WTC11 (cell line): ENCODE measurements at regions not wholly inside any gene's neighbourhood (a gene's known extent, or its start where the extent isn't known, plus 50 kb on each side); places are given as distances from the start of the nearest gene placed in this dataset.

Experiments used
- ATAC-seq: fragments of 200-7000 bp; cut with Tn5 transposase; 2 replicates; pipeline ENCODE4 v1.10.0; 2021; ENCODE audit warnings: mild to moderate bottlenecking, moderate library complexity
- CTCF ChIA-PET: fragments of 300-600 bp; sonication (Branson Sonifier 250); formaldehyde crosslinking; loops from one replicate; lab custom pipeline; 2021; ENCODE audit warnings: antibody characterized with exemption; lab: Charles Lee
- POLR2A ChIA-PET: fragments of 350-600 bp; sonication (Branson Sonifier 250); formaldehyde crosslinking; loops from one replicate; lab custom pipeline; 2021; ENCODE audit warnings: antibody characterized with exemption; lab: Charles Lee
- DNase-seq: peaks from one replicate; pipeline ENCODE4 v3.0.0; 2021; ENCODE audit warnings: low spot score
- H3K27ac Mint-ChIP-seq: 2 replicates; pipeline ENCODE4 v1.8.0; 2021; ENCODE audit warnings: mixed read lengths
- H3K27me3 Mint-ChIP-seq: 2 replicates; pipeline ENCODE4 v1.8.0; 2021; ENCODE audit warnings: low read depth, mild to moderate bottlenecking, moderate library complexity, mixed read lengths
- H3K36me3 Mint-ChIP-seq: 2 replicates; pipeline ENCODE4 v1.8.0; 2021; ENCODE audit warnings: mixed read lengths
- H3K4me1 Mint-ChIP-seq: 2 replicates; pipeline ENCODE4 v1.8.0; 2022; ENCODE audit warnings: mixed read lengths
- H3K4me3 Mint-ChIP-seq: 2 replicates; pipeline ENCODE4 v1.8.0; 2021; ENCODE audit warnings: mild to moderate bottlenecking, moderate library complexity, mixed read lengths
- H3K9me3 Mint-ChIP-seq: 2 replicates; pipeline ENCODE4 v1.8.0; 2021; ENCODE audit warnings: mixed read lengths
- E2F1 ChIP-seq: sonication (generic); formaldehyde crosslinking; IDR thresholded peaks from 2 replicates; pipeline ENCODE4 v1.8.0; 2022; ENCODE audit warnings: mild to moderate bottlenecking, missing genetic modification reagents
- E2F5 ChIP-seq: sonication (generic); formaldehyde crosslinking; IDR thresholded peaks from 2 replicates; pipeline ENCODE4 v1.8.1; 2022; ENCODE audit warnings: mild to moderate bottlenecking, moderate library complexity, missing genetic modification reagents
- ERG ChIP-seq: fragments of 250-450 bp; sonication (Bioruptor Pico); IDR thresholded peaks from 2 replicates; pipeline ENCODE4 v1.8.0; 2021; ENCODE audit warnings: mild to moderate bottlenecking
- FOXP1 ChIP-seq: sonication (generic); formaldehyde crosslinking; IDR thresholded peaks from 2 replicates; pipeline ENCODE4 v1.8.0; 2022; ENCODE audit warnings: missing genetic modification reagents, mild to moderate bottlenecking, moderate library complexity, borderline replicate concordance
- GTF2I ChIP-seq: fragments of 250-450 bp; sonication (Bioruptor Pico); conservative IDR thresholded peaks from 2 replicates; pipeline ENCODE4 v1.4.0; 2021; ENCODE audit warnings: mild to moderate bottlenecking
- MYBL2 ChIP-seq: sonication (generic); formaldehyde crosslinking; IDR thresholded peaks from 2 replicates; pipeline ENCODE4 v1.8.1; 2023; ENCODE audit warnings: mild to moderate bottlenecking, moderate library complexity, missing genetic modification reagents
- NFATC4 ChIP-seq: fragments of 250-450 bp; sonication (Bioruptor Pico); IDR thresholded peaks from 2 replicates; pipeline ENCODE4 v1.9.0; 2021; ENCODE audit warnings: mild to moderate bottlenecking
- NFYB ChIP-seq: sonication (generic); formaldehyde crosslinking; conservative IDR thresholded peaks from 2 replicates; pipeline ENCODE4 v1.8.0; 2022; ENCODE audit warnings: low read depth, missing genetic modification reagents
- NR2C2 ChIP-seq: sonication (generic); formaldehyde crosslinking; IDR thresholded peaks from 2 replicates; pipeline ENCODE4 v1.8.0; 2022; ENCODE audit warnings: mild to moderate bottlenecking, missing genetic modification reagents
- SP1 ChIP-seq: sonication (generic); formaldehyde crosslinking; conservative IDR thresholded peaks from 2 replicates; pipeline ENCODE4 v1.8.1; 2022; ENCODE audit warnings: missing genetic modification reagents
- TEAD4 ChIP-seq: sonication (generic); formaldehyde crosslinking; IDR thresholded peaks from 2 replicates; pipeline ENCODE4 v1.8.0; 2022; ENCODE audit warnings: mild to moderate bottlenecking, missing genetic modification reagents
- ZBTB43 ChIP-seq: sonication (generic); formaldehyde crosslinking; IDR thresholded peaks from 2 replicates; pipeline ENCODE4 v1.8.1; 2023; ENCODE audit warnings: mild to moderate bottlenecking, missing genetic modification reagents
- ZNF138 ChIP-seq: sonication (generic); formaldehyde crosslinking; conservative IDR thresholded peaks from 2 replicates; pipeline ENCODE4 v1.8.1; 2022; ENCODE audit warnings: mild to moderate bottlenecking, moderate library complexity, missing genetic modification reagents
- ZNF671 ChIP-seq: fragments of 250-450 bp; sonication (Bioruptor Pico); IDR thresholded peaks from 2 replicates; pipeline ENCODE4 v1.8.0; 2021; ENCODE audit warnings: mild to moderate bottlenecking
- TF ChIP-seq, protein P1 (sequence below): sonication (generic); formaldehyde crosslinking; IDR thresholded peaks from 2 replicates; pipeline ENCODE4 v1.8.0; 2023; ENCODE audit warnings: missing genetic modification reagents, mild to moderate bottlenecking, borderline replicate concordance
- TF ChIP-seq, protein P2 (sequence below): sonication (generic); formaldehyde crosslinking; IDR thresholded peaks from 2 replicates; pipeline ENCODE4 v1.8.0; 2022; ENCODE audit warnings: mild to moderate bottlenecking, missing genetic modification reagents

DNA sequence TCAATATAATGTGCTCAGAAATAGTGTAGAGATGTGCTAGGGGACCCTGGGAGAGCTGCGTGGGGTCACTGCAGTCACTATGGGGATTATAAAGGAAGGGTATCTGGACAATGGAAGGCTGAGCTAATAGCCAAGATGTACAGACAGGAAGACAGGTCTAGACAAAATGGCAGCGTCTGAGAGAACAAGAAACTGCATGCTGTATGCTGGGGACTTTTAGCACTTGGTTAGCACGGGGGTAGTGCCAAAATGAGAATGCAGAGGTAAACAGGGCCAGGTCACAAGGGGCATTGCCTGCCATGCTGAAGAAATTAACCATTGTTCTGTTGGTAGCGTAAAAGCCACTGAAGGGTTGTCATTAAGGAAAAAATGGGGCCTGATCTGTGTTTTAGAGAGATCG lies 308.2 kb downstream of the EMP1 start:
- Mint-ChIP-seq H3K9me3 (no peaks in the 10 kb centered on the region), H3K4me3 (no peak overlapping the region), H3K4me1 (no peaks in the 10 kb centered on the region), H3K36me3 (no peaks in the 10 kb centered on the region), H3K27me3 (no peaks in the 10 kb centered on the region), H3K27ac (no peak overlapping the region)
- POLR2A ChIA-PET: no interaction called here
- ATAC-seq (no peak), DNase-seq (no peak)
- CTCF ChIA-PET: interaction anchor here (0.9 to 3.0 kb wide), 7 partner anchors 9 to 477 kb away, joined by 3 to 13 read pairs (median 4); no protein-coding TSS in a partner anchor
- TF ChIP-seq ZNF138 (no peak), ERG (CRISPR knock-in tag) (no peak), NFATC4 (no peak), FOXP1 (CRISPR knock-in tag) (no peak)

DNA sequence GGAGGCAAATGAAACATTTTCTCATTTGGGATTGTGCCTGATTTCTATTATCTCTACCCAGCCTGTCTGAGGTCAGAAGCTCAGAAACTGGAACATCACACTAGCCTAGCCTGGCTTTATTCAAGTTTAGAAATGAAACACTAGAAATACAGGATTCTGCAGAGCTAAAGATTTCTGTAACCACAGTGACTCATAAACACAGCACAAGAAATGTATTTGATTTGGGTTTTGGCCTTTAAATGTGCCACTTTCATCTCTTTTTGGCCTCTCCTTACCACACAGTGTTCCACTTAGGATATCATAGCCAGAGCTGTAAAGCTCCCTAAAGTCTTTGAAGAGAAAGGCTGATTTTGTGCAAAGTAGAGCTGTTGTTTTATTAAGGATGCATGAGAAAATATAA lies 307.5 kb downstream of the EMP1 start:
- ChIA-PET CTCF (interaction anchor here (1.2 to 3.0 kb wide), 6 partner anchors 9 to 248 kb away, joined by 3 to 13 read pairs (median 6); no protein-coding TSS in a partner anchor), POLR2A (no interaction called here)
- TF ChIP-seq GTF2I (no peak), E2F1 (no peak), TEAD4 (CRISPR knock-in tag) (no peak), E2F5 (CRISPR knock-in tag) (no peak), MYBL2 (no peak), NFYB (no peak), ZBTB43 (no peak), NR2C2 (no peak), ZNF671 (CRISPR knock-in tag) (no peak), SP1 (CRISPR knock-in tag) (no peak)
- TF ChIP-seq, protein P1, sequence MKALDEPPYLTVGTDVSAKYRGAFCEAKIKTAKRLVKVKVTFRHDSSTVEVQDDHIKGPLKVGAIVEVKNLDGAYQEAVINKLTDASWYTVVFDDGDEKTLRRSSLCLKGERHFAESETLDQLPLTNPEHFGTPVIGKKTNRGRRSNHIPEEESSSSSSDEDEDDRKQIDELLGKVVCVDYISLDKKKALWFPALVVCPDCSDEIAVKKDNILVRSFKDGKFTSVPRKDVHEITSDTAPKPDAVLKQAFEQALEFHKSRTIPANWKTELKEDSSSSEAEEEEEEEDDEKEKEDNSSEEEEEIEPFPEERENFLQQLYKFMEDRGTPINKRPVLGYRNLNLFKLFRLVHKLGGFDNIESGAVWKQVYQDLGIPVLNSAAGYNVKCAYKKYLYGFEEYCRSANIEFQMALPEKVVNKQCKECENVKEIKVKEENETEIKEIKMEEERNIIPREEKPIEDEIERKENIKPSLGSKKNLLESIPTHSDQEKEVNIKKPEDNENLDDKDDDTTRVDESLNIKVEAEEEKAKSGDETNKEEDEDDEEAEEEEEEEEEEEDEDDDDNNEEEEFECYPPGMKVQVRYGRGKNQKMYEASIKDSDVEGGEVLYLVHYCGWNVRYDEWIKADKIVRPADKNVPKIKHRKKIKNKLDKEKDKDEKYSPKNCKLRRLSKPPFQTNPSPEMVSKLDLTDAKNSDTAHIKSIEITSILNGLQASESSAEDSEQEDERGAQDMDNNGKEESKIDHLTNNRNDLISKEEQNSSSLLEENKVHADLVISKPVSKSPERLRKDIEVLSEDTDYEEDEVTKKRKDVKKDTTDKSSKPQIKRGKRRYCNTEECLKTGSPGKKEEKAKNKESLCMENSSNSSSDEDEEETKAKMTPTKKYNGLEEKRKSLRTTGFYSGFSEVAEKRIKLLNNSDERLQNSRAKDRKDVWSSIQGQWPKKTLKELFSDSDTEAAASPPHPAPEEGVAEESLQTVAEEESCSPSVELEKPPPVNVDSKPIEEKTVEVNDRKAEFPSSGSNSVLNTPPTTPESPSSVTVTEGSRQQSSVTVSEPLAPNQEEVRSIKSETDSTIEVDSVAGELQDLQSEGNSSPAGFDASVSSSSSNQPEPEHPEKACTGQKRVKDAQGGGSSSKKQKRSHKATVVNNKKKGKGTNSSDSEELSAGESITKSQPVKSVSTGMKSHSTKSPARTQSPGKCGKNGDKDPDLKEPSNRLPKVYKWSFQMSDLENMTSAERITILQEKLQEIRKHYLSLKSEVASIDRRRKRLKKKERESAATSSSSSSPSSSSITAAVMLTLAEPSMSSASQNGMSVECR: no peak
- TF ChIP-seq, protein P2, sequence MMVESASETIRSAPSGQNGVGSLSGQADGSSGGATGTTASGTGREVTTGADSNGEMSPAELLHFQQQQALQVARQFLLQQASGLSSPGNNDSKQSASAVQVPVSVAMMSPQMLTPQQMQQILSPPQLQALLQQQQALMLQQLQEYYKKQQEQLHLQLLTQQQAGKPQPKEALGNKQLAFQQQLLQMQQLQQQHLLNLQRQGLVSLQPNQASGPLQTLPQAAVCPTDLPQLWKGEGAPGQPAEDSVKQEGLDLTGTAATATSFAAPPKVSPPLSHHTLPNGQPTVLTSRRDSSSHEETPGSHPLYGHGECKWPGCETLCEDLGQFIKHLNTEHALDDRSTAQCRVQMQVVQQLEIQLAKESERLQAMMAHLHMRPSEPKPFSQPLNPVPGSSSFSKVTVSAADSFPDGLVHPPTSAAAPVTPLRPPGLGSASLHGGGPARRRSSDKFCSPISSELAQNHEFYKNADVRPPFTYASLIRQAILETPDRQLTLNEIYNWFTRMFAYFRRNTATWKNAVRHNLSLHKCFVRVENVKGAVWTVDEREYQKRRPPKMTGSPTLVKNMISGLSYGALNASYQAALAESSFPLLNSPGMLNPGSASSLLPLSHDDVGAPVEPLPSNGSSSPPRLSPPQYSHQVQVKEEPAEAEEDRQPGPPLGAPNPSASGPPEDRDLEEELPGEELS: no peak
- H3K4me3 Mint-ChIP-seq: no peak overlapping the region
- H3K9me3 Mint-ChIP-seq: no peaks in the 10 kb centered on the region
- H3K4me1 Mint-ChIP-seq: peaks cover 3% of the 10 kb centered on the region; the same call in 1 of the 2 replicates
- H3K36me3 Mint-ChIP-seq: no peaks in the 10 kb centered on the region
- H3K27me3 Mint-ChIP-seq: no peaks in the 10 kb centered on the region
- H3K27ac Mint-ChIP-seq: no peak overlapping the region
- DNase-seq (no peak), ATAC-seq (no peak)
